SK-N-SH (cell line): ENCODE measurements at regions not wholly inside any gene's neighbourhood (a gene's known extent, or its start where the extent isn't known, plus 50 kb on each side); places are given as distances from the start of the nearest gene placed in this dataset.

Experiments
- CTCF ChIA-PET: fragments of 300-600, 350-600 bp; formaldehyde crosslinking; extraction: SDS; loops from one replicate; lab custom pipeline; 2021; lab: Yijun Ruan, JAX
- POLR2A ChIA-PET: fragments of 350-600 bp; sonication (Branson Sonifier 250); formaldehyde crosslinking; extraction: SDS; loops from one replicate; lab custom pipeline; 2020; ENCODE audit warnings: antibody characterized with exemption, inconsistent platforms; lab: Yijun Ruan, JAX
- DNase-seq: peaks from one replicate; pipeline ENCODE4 v3.0.0; 2012
- H2AFZ ChIP-seq: fragments of 200-600 bp; sonication (generic); 2 replicates; pipeline ENCODE4 v1.8.1; 2016; ENCODE audit warnings: antibody characterized with exemption, mild to moderate bottlenecking, low read depth
- H3F3A ChIP-seq: fragments of 200-600 bp; sonication (generic); replicated peaks from 2 replicates; pipeline ENCODE3; 2016; ENCODE audit warnings: antibody characterized with exemption, mild to moderate bottlenecking; ENCODE audit not compliant: insufficient read depth
- H3K27ac ChIP-seq, 2 experiments: fragments of 200-500 bp in 1 of 2; fragments of 200-600 bp in 1 of 2; sonication (Bioruptor generic) in 1 of 2; sonication (generic), shearing (Covaris generic) in 1 of 2; 2 replicates each; pipeline versions ENCODE4 v1.5.1 to v1.6.1; 2014 to 2016; ENCODE audit warnings: low read depth in 2 of 2, inconsistent platforms in 1 of 2, low read length in 1 of 2, mild to moderate bottlenecking in 1 of 2, mixed read lengths in 1 of 2
- H3K27me3 ChIP-seq: fragments of 200-600 bp; sonication (generic), shearing (Covaris generic); 2 replicates; pipeline ENCODE4 v1.6.1; 2016; ENCODE audit warnings: mixed run types; ENCODE audit not compliant: insufficient read depth
- H3K36me3 ChIP-seq, 2 experiments: fragments of 200-500 bp in 1 of 2; fragments of 200-600 bp in 1 of 2; sonication (Bioruptor generic) in 1 of 2; sonication (generic) in 1 of 2; replicated peaks in 1 of 2; 2 replicates each; pipeline versions ENCODE3 to v1.5.1; 2014 to 2016; ENCODE audit warnings: low read length in 1 of 2, mild to moderate bottlenecking in 1 of 2; ENCODE audit not compliant: insufficient read depth in 2 of 2, control insufficient read depth in 1 of 2
- H3K4me1 ChIP-seq, 2 experiments: fragments of 200-500 bp in 1 of 2; fragments of 200-600 bp in 1 of 2; sonication (Bioruptor generic) in 1 of 2; sonication (generic), shearing (Covaris generic) in 1 of 2; 2 replicates each; pipeline versions ENCODE4 v1.5.1 to v1.6.1; 2014 to 2016; ENCODE audit warnings: low read depth in 1 of 2, low read length in 1 of 2, mixed run types in 1 of 2; ENCODE audit not compliant: insufficient read depth in 2 of 2, control insufficient read depth in 1 of 2
- H3K4me2 ChIP-seq: fragments of 200-600 bp; sonication (generic), shearing (Covaris generic); 2 replicates; pipeline ENCODE4 v1.6.1; 2017; ENCODE audit warnings: mixed run types
- H3K4me3 ChIP-seq, 2 experiments: fragments of 200-500 bp in 1 of 2; fragments of 200-600 bp in 1 of 2; sonication (Bioruptor generic) in 1 of 2; sonication (generic), shearing (Covaris generic) in 1 of 2; 2 replicates each; pipeline versions ENCODE4 v1.5.1 to v1.8.1; 2014 to 2016; ENCODE audit warnings: low read depth in 2 of 2, inconsistent platforms in 1 of 2, low read length in 1 of 2, mild to moderate bottlenecking in 1 of 2, mixed read lengths in 1 of 2, moderate library complexity in 1 of 2
- H3K79me2 ChIP-seq: fragments of 200-600 bp; sonication (generic); 2 replicates; pipeline ENCODE4 v1.8.1; 2017; ENCODE audit warnings: mild to moderate bottlenecking; ENCODE audit not compliant: insufficient read depth
- H3K9ac ChIP-seq: fragments of 200-600 bp; sonication (generic); 2 replicates; pipeline ENCODE4 v1.6.1; 2017; ENCODE audit warnings: mixed run types
- H3K9me2 ChIP-seq: fragments of 200-600 bp; sonication (generic); 2 replicates; pipeline ENCODE4 v1.6.1; 2017; ENCODE audit warnings: mixed run types
- H3K9me3 ChIP-seq: fragments of 200-600 bp; sonication (generic); 2 replicates; pipeline ENCODE4 v1.6.1; 2017; ENCODE audit warnings: mixed run types, mild to moderate bottlenecking, moderate library complexity
- H4K20me1 ChIP-seq: fragments of 200-600 bp; sonication (generic); 2 replicates; pipeline ENCODE4 v1.6.1; 2017; ENCODE audit warnings: mild to moderate bottlenecking, mixed run types; ENCODE audit not compliant: insufficient read depth
- EP300 ChIP-seq, 2 experiments: IDR thresholded peaks; 2 replicates each; pipeline versions ENCODE4 v1.4.0 to v1.6.1; 2012; ENCODE audit warnings: borderline replicate concordance in 1 of 2, low read depth in 1 of 2, low read length in 1 of 2
- FOXJ3 ChIP-seq: sonication (generic); formaldehyde crosslinking; IDR thresholded peaks from 2 replicates; pipeline ENCODE4 v1.5.1; 2020; ENCODE audit warnings: mild to moderate bottlenecking, missing genetic modification reagents
- FOXM1 ChIP-seq: IDR thresholded peaks from 2 replicates; pipeline ENCODE4 v1.4.0; 2012; ENCODE audit warnings: low read depth, mild to moderate bottlenecking
- GABPA ChIP-seq: IDR thresholded peaks from 2 replicates; pipeline ENCODE4 v1.4.0; 2012; ENCODE audit warnings: low read depth, mild to moderate bottlenecking
- MAX ChIP-seq: IDR thresholded peaks from 2 replicates; pipeline ENCODE4 v1.4.0; 2012; ENCODE audit warnings: low read depth
- MEF2A ChIP-seq: IDR thresholded peaks from 2 replicates; pipeline ENCODE4 v1.4.0; 2012; ENCODE audit warnings: low read depth, borderline replicate concordance
- MXI1 ChIP-seq: IDR thresholded peaks from 2 replicates; pipeline ENCODE4 v1.6.1; 2012; ENCODE audit warnings: mild to moderate bottlenecking, low read depth, low read length, improper control_type of control experiment
- POLR2AphosphoS5 ChIP-seq: IDR thresholded peaks from 2 replicates; pipeline ENCODE4 v1.6.1; 2012; ENCODE audit warnings: low read depth, low read length
- RCOR1 ChIP-seq: fragments of 150-350 bp; IDR thresholded peaks from 2 replicates; pipeline ENCODE4 v1.6.1; 2017; ENCODE audit warnings: antibody characterized with exemption, low read length
- RXRA ChIP-seq: IDR thresholded peaks from 2 replicates; pipeline ENCODE4 v1.4.0; 2012; ENCODE audit warnings: low read depth, mild to moderate bottlenecking, borderline replicate concordance
- SMC3 ChIP-seq: IDR thresholded peaks from 2 replicates; pipeline ENCODE4 v1.6.1; 2012; ENCODE audit warnings: low read depth, low read length, improper control_type of control experiment
- TAF1 ChIP-seq: IDR thresholded peaks from 2 replicates; pipeline ENCODE4 v1.6.1; 2012; ENCODE audit warnings: low read depth, mild to moderate bottlenecking, low read length, moderate library complexity, borderline replicate concordance
- TCF12 ChIP-seq: IDR thresholded peaks from 2 replicates; pipeline ENCODE4 v1.4.0; 2012
- TEAD4 ChIP-seq: IDR thresholded peaks from 2 replicates; pipeline ENCODE4 v1.4.0; 2012; ENCODE audit warnings: mild to moderate bottlenecking, borderline replicate concordance; ENCODE audit not compliant: insufficient read depth
- YY1 ChIP-seq: IDR thresholded peaks from 2 replicates; pipeline ENCODE4 v1.4.0; 2012; ENCODE audit warnings: low read depth, mild to moderate bottlenecking
- ZBTB33 ChIP-seq: IDR thresholded peaks from 2 replicates; pipeline ENCODE4 v1.4.0; 2012; ENCODE audit warnings: low read depth, borderline replicate concordance
- TF ChIP-seq, protein P1 (sequence below): fragments of 150-350 bp; IDR thresholded peaks from 2 replicates; pipeline ENCODE4 v1.6.1; 2017; ENCODE audit warnings: antibody characterized with exemption, low read length, low read depth, borderline replicate concordance
- TF ChIP-seq, protein P2 (sequence below): IDR thresholded peaks from 2 replicates; pipeline ENCODE4 v1.4.0; 2012; ENCODE audit warnings: low read depth, borderline replicate concordance

GRCh38 chr16:7216719-7217118, 115.9 kb upstream of the RBFOX1 start:
- no peak overlapping the region for H2AFZ ChIP-seq
- no peak for TF ChIP-seq FOXJ3 (CRISPR knock-in tag)
- no peak for TF ChIP-seq YY1
- TF ChIP-seq, protein P1, sequence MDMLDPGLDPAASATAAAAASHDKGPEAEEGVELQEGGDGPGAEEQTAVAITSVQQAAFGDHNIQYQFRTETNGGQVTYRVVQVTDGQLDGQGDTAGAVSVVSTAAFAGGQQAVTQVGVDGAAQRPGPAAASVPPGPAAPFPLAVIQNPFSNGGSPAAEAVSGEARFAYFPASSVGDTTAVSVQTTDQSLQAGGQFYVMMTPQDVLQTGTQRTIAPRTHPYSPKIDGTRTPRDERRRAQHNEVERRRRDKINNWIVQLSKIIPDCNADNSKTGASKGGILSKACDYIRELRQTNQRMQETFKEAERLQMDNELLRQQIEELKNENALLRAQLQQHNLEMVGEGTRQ = no peak
- no peak for TF ChIP-seq RXRA
- TF ChIP-seq SMC3 = no peak
- no peak for TF ChIP-seq MXI1
- no peak for TF ChIP-seq GABPA
- no peak for TF ChIP-seq ZBTB33
- no peak for TF ChIP-seq TCF12
- TF ChIP-seq, protein P2, sequence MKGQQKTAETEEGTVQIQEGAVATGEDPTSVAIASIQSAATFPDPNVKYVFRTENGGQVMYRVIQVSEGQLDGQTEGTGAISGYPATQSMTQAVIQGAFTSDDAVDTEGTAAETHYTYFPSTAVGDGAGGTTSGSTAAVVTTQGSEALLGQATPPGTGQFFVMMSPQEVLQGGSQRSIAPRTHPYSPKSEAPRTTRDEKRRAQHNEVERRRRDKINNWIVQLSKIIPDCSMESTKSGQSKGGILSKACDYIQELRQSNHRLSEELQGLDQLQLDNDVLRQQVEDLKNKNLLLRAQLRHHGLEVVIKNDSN = no peak
- no peak for TF ChIP-seq MAX
- no peak for TF ChIP-seq TEAD4
- no peak for TF ChIP-seq FOXM1
- no peak for TF ChIP-seq RCOR1
- TF ChIP-seq MEF2A = no peak
- no peak for TF ChIP-seq POLR2AphosphoS5
- TF ChIP-seq EP300 (IDR thresholded peaks at IDR 0.05; ENCODE audit: borderline replicate concordance in 1 of 2, low read depth in 1 of 2, low read length in 1 of 2) = no peak
- no peak for TF ChIP-seq TAF1
- TF ChIP-seq, all 33 proteins: peak for 0
- no peak overlapping the region for H3K4me2 ChIP-seq
- POLR2A ChIA-PET = no interaction called here
- H3K9me3 ChIP-seq = no peaks in the 10 kb centered on the region
- H3K36me3 ChIP-seq = no peaks in the 10 kb centered on the region
- no peak overlapping the region for H3K9ac ChIP-seq
- H3K27ac ChIP-seq = no peak overlapping the region
- no peaks in the 10 kb centered on the region for H3K79me2 ChIP-seq
- no peak overlapping the region for H3K4me3 ChIP-seq
- CTCF ChIA-PET = no interaction called here
- no peaks in the 10 kb centered on the region for H4K20me1 ChIP-seq
- H3F3A ChIP-seq = no peaks in the 10 kb centered on the region
- H3K27me3 ChIP-seq = no peaks in the 10 kb centered on the region
- no peaks in the 10 kb centered on the region for H3K4me1 ChIP-seq
- DNase-seq = no peak
- H3K9me2 ChIP-seq = no peaks in the 10 kb centered on the region
